Ectodermal cell (in vitro differentiated cells): ENCODE measurements at regions not wholly inside any gene's neighbourhood (a gene's known extent, or its start where the extent isn't known, plus 50 kb on each side); places are given as distances from the start of the nearest gene placed in this dataset.
"Not testable (repeated sequence)": the region's sequence is repeated elsewhere in the genome, so short reads cannot be mapped to it uniquely, and the experiment has no call there.

Experiments
- H3K27ac ChIP-seq: 2 replicates; pipeline ENCODE4 v1.7.0; 2013; ENCODE audit warnings: mild to moderate bottlenecking, low read depth, low read length; ENCODE audit not compliant: insufficient read depth, poor library complexity, severe bottlenecking
- H3K27me3 ChIP-seq: 2 replicates; pipeline ENCODE4 v1.7.0; 2013; ENCODE audit warnings: mild to moderate bottlenecking, low read length; ENCODE audit not compliant: insufficient read depth, control insufficient read depth, poor library complexity, severe bottlenecking
- H3K36me3 ChIP-seq: one replicate; pipeline ENCODE4 v1.7.0; 2013; ENCODE audit warnings: low read length; ENCODE audit not compliant: control insufficient read depth, insufficient read depth
- H3K4me1 ChIP-seq: one replicate; pipeline ENCODE4 v1.7.0; 2013; ENCODE audit warnings: low read length; ENCODE audit not compliant: control insufficient read depth, insufficient read depth
- H3K4me3 ChIP-seq: 2 replicates; pipeline ENCODE4 v1.7.0; 2013; ENCODE audit warnings: low read depth, low read length, control low read depth; ENCODE audit not compliant: insufficient read depth
- H3K9me3 ChIP-seq: 2 replicates; pipeline ENCODE4 v1.7.0; 2013; ENCODE audit warnings: mild to moderate bottlenecking, low read length, moderate library complexity; ENCODE audit not compliant: control insufficient read depth
- WGBS, 2 experiments: methylation state at CpG; one replicate each; pipeline ENCODE4 v1.1.7; 2013; ENCODE audit warnings: missing lambda C conversion rate in 2 of 2; 5-methylcytosine and 5-hydroxymethylcytosine counted together

- Histone ChIP-seq H3K27ac (no peak overlapping the region), H3K4me3 (no peak overlapping the region), H3K27me3 (no peaks in the 10 kb centered on the region), H3K4me1 (no peaks in the 10 kb centered on the region), H3K9me3 (no peaks in the 10 kb centered on the region), H3K36me3 (no peaks in the 10 kb centered on the region)
Observed at GRCh38 chr6:49233483-49233882, 229.6 kb downstream of the MMUT start.

DNA sequence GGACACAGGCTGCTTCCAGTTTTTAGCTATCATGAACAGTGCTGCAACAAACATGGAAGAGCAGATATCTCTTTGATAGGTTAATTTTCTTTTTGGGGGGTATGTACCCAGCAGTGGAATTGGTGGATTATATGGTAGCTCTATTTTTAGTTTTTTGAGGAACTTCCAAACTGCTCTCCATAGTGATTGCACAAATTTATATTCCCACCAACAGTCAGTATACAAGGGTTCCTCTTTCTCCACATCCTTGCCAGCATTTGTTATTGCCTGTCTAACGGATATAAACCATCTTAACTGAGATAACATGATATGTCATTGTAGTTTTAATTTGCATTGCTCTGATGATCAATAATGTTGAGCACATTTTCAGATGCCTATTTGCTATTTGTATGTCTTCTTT is 237.6 kb downstream of the MMUT start:
- 83% methylated on average over 1 of the region's 1 CpG; no CpG with 5 or more reads in 1 of the 2 experiments for WGBS, 2 experiments

DNA sequence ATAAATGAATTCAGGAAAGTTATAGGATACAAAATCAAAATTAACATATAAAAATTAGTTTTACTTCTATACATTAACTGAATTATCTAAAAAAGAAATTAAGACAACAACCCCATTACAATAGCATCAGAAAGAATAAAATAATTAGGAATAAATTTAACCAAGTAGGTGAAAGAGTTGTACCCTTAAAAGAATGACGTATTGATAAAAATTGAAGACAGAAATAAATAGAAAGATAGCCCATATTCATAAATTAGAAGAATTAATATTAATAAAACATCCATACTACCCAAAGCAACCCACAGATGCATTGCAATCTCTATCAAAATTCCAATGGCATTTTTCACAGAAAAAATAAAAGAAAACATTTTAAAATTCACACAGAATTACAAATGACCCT is 242.8 kb downstream of the MMUT start:
- Histone ChIP-seq H3K4me3 (no peak overlapping the region), H3K36me3 (no peaks in the 10 kb centered on the region), H3K9me3 (no peaks in the 10 kb centered on the region), H3K4me1 (no peaks in the 10 kb centered on the region), H3K27me3 (no peaks in the 10 kb centered on the region), H3K27ac (no peak overlapping the region)
- WGBS, 2 experiments, result no CpG with 5 or more reads among the region's 1 CpG

More for the DNA sequence above, 237.6 kb downstream of the MMUT start:
- no peaks in the 10 kb centered on the region for H3K36me3 ChIP-seq
- no peaks in the 10 kb centered on the region for H3K4me1 ChIP-seq
- no peaks in the 10 kb centered on the region for H3K9me3 ChIP-seq
- no peak overlapping the region for H3K4me3 ChIP-seq
- no peaks in the 10 kb centered on the region for H3K27me3 ChIP-seq
- H3K27ac ChIP-seq, result no peak overlapping the region

DNA sequence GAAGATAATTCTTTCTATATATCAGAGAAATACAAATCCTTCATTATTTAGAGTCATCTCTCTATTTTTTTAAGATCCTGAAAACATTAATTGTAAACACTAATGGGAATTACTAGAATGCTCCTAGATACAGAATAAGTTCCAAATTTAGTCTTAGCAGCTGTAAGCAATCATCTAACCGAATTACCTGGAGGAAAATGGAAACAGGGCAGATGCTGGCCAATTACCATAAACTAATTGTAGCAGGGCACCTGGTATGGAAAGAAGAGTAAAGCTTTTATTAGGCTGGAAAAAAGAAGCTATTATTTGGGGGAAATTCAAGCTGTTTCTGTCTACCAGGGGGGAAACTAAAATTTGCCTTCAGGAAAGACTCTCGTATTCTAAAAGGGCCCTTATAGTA is 257.5 kb downstream of the MMUT start:
- Histone ChIP-seq H3K9me3 (no peaks in the 10 kb centered on the region), H3K27ac (no peak overlapping the region), H3K4me1 (no peaks in the 10 kb centered on the region), H3K36me3 (no peaks in the 10 kb centered on the region), H3K27me3 (no peaks in the 10 kb centered on the region), H3K4me3 (no peak overlapping the region)
- 94% methylated on average over 2 of the region's 2 CpGs for WGBS, 2 experiments

DNA sequence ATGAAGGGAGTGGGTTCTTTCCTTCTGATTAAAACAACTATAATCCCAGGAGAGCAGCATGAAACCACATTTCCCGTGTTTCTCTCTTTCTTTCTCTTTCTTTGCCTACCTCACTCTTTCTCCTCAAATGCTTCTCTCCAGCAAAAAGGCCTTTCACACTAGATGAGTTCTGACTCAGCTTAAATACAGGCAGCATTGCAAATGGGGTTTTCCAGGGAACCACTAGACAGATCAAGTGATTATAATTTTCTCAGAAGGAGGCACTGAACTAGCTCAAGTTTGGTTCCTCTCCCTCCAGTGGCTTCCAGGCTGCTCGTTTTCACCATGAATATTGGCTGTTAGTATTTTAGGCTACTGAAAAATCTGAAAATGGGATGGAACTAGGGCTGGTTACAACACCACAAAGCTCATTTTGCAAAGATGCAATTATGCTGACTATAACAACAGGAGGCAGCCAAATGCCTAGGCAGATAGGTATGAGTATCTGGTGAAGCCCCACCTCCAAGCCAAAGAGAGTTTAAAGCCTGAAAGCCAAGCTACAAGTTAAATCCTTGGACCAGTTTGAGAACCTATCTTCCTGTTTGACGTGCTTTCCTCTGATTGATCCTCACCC is 260.0 kb downstream of the MMUT start:
- no peak overlapping the region for H3K27ac ChIP-seq
- H3K9me3 ChIP-seq, result no peaks in the 10 kb centered on the region
- H3K36me3 ChIP-seq, result no peaks in the 10 kb centered on the region
- no peaks in the 10 kb centered on the region for H3K4me1 ChIP-seq
- H3K27me3 ChIP-seq, result no peaks in the 10 kb centered on the region
- H3K4me3 ChIP-seq, result no peak overlapping the region
- WGBS, 2 experiments, result 84 to 93% methylated on average over 3 of the region's 3 CpGs

DNA sequence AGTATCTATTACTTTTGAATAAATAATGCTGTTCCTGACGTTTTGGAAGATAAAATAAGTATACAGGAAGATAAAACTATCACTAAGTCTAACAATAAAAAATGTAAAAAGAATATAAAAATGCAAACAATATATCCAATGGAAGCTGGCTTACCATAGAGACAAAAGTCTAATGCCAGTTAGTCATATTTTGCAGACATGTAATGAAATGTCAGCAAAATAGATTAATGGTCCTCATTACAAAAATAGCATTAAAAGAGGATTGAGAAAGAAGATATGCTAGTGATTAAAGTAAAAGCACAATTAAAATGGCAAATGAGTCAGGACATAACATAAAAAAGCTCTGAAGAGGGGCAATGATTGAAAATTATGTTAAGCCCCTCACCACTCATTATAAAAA is 265.0 kb downstream of the MMUT start:
- no peaks in the 10 kb centered on the region for H3K36me3 ChIP-seq
- H3K27me3 ChIP-seq, result no peaks in the 10 kb centered on the region
- no peak overlapping the region for H3K4me3 ChIP-seq
- no CpG with 5 or more reads among the region's 1 CpG for WGBS, 2 experiments
- H3K9me3 ChIP-seq, result no peaks in the 10 kb centered on the region
- no peaks in the 10 kb centered on the region for H3K4me1 ChIP-seq
- H3K27ac ChIP-seq, result no peak overlapping the region

- not testable (repeated sequence) for H3K27me3 ChIP-seq, H3K4me1 ChIP-seq, H3K36me3 ChIP-seq, H3K4me3 ChIP-seq, H3K9me3 ChIP-seq, H3K27ac ChIP-seq
- 92% methylated on average over 2 of the region's 2 CpGs for WGBS, 2 experiments
Observed at GRCh38 chr6:49162379-49162778, 300.7 kb downstream of the MMUT start.

DNA sequence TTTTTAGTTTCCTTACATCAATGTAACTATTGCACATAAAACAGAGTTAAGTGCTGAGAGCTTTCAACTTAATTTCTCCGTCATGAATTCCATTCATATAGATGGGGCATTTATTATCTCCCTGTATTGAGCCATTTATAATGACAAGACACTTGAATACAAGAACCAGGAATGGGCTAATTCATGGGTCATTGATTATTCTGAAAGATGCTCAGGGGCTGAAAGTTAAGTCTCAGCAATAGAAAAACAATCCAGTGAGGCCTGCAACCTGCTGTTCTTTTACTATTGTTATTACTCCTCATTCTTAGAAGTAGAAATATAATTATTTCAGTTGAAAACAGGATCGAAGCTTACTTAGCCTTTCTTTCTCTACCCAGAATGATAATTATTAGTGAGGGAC is 307.7 kb downstream of the MMUT start:
- H3K27ac ChIP-seq, result no peak overlapping the region
- H3K4me3 ChIP-seq, result no peak overlapping the region
- WGBS, 2 experiments, result 25% methylated on average over 2 of the region's 2 CpGs; no CpG with 5 or more reads in 1 of the 2 experiments
- H3K4me1 ChIP-seq, result peaks cover 13% of the 10 kb centered on the region
- H3K27me3 ChIP-seq, result no peaks in the 10 kb centered on the region
- H3K36me3 ChIP-seq, result no peaks in the 10 kb centered on the region
- no peaks in the 10 kb centered on the region for H3K9me3 ChIP-seq

DNA sequence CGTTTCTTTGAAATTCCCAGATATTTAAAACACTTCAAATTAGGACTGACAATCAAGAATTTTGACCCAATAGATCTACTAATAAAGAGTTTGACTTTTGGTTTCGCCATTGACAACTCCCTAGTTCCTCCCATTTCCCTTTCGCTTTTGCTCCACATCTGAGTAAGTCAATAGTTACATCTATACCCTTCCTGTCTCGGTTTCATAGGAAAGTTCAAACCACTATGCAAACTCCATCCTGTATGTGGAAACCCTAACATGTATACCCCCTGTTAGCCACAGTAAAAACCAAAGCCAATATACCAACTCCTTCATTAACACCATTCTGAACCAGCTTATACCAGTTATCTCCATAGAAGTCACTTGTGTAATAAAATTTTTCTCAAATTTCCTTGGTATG is 311.1 kb downstream of the MMUT start:
- Histone ChIP-seq H3K27ac (no peak overlapping the region), H3K27me3 (no peaks in the 10 kb centered on the region), H3K9me3 (no peaks in the 10 kb centered on the region), H3K4me3 (no peak overlapping the region), H3K4me1 (peaks cover 13% of the 10 kb centered on the region), H3K36me3 (no peaks in the 10 kb centered on the region)
- WGBS, 2 experiments, result 91 to 96% methylated on average over 4 of the region's 4 CpGs

DNA sequence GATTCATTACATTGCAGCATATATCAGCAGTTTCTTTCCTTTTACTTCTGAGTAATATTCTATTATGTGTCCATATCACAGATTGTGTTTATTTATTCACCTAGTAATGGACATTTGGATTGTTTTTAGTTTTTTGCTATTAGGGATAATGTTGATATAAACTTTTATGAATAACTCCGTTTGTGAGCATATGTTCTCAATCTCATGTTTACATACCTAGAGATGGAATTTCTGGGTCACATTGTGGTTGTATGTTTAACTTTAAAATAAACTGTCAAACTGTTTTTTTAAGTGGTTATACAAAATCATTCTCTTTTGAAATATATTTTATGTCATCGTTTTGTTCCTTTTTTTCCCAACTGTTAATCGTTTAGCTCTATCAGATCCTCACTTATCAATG is 311.6 kb downstream of the MMUT start:
- H3K27me3 ChIP-seq, result no peaks in the 10 kb centered on the region
- H3K36me3 ChIP-seq, result no peaks in the 10 kb centered on the region
- peaks cover 13% of the 10 kb centered on the region for H3K4me1 ChIP-seq
- H3K9me3 ChIP-seq, result no peaks in the 10 kb centered on the region
- no peak overlapping the region for H3K27ac ChIP-seq
- 93 to 95% methylated on average over 2 to 3 of the region's 3 CpGs for WGBS, 2 experiments
- no peak overlapping the region for H3K4me3 ChIP-seq

- 95% methylated on average over 13 of the region's 13 CpGs for WGBS, 2 experiments
- Histone ChIP-seq H3K27ac (no peak overlapping the region), H3K4me1 (peaks cover 10% of the 10 kb centered on the region), H3K4me3 (no peak overlapping the region), H3K36me3 (no peaks in the 10 kb centered on the region), H3K9me3 (no peaks in the 10 kb centered on the region), H3K27me3 (no peaks in the 10 kb centered on the region)
Observed at GRCh38 chr6:49151033-49151432, 312.0 kb downstream of the MMUT start.
